Gastroesophageal sphincter (tissue), 4 donors: ENCODE measurements at regions not wholly inside any gene's neighbourhood (a gene's known extent, or its start where the extent isn't known, plus 50 kb on each side); places are given as distances from the start of the nearest gene placed in this dataset.

Experiments used
- ATAC-seq: fragments of 150-250 bp; one replicate; pipeline ENCODE4 v1.9.1; 2016; ENCODE audit warnings: mild to moderate bottlenecking, moderate library complexity
- H3K27ac ChIP-seq, 4 donors: fragments of 200-600 bp; sonication (generic) in 3 of 4; 1 replicate in 3 of 4; 2 replicates in 1 of 4; pipeline ENCODE4 v1.5.1; 2016 to 2019
- H3K27me3 ChIP-seq: fragments of 200-600 bp; sonication (generic); one replicate; pipeline ENCODE4 v1.5.1; 2019
- H3K36me3 ChIP-seq, 2 donors: fragments of 200-600 bp; sonication (generic); one replicate each; pipeline ENCODE4 v1.5.1; 2019; ENCODE audit warnings: control low read depth in 1 of 2
- H3K4me1 ChIP-seq, 3 donors: fragments of 200-600 bp; sonication (generic); 1 replicate in 2 of 3; 2 replicates in 1 of 3; pipeline ENCODE4 v1.5.1; 2016 to 2019; ENCODE audit warnings: control low read depth in 2 of 3
- H3K4me3 ChIP-seq, 2 donors: fragments of 200-600 bp; sonication (generic); one replicate each; pipeline ENCODE4 v1.5.1; 2019; ENCODE audit warnings: mild to moderate bottlenecking in 1 of 2, moderate library complexity in 1 of 2
- H3K9me3 ChIP-seq, 3 donors: fragments of 200-600 bp; sonication (generic); one replicate each; pipeline ENCODE4 v1.5.1; 2017 to 2019; ENCODE audit warnings: control low read depth in 2 of 3
- CTCF ChIP-seq, 4 experiments: fragments of 200-600 bp in 2 of 4; fragments of 450-650 bp in 2 of 4; sonication (generic) in 1 of 4; IDR thresholded peaks; one replicate each; pipeline ENCODE4 v1.5.1; 2017 to 2019; ENCODE audit warnings: antibody characterized with exemption in 4 of 4, mild to moderate bottlenecking in 2 of 4, moderate library complexity in 2 of 4
- EP300 ChIP-seq: sonication (generic); formaldehyde crosslinking; IDR thresholded peaks from one replicate; pipeline ENCODE4 v1.6.1; 2017; ENCODE audit warnings: antibody characterized with exemption, mild to moderate bottlenecking
- POLR2A ChIP-seq, 2 donors: fragments of 450-650 bp; IDR thresholded peaks; one replicate each; pipeline ENCODE4 v1.6.1; 2017; ENCODE audit warnings: antibody characterized with exemption in 2 of 2, mild to moderate bottlenecking in 2 of 2, moderate library complexity in 1 of 2
- POLR2AphosphoS5 ChIP-seq: sonication (generic); formaldehyde crosslinking; IDR thresholded peaks from one replicate; pipeline ENCODE4 v1.6.1; 2017; ENCODE audit warnings: antibody characterized with exemption
- WGBS, 2 donors: methylation state at CpG; one replicate each; pipeline ENCODE4 v1.1.5; 2018; ENCODE audit warnings: low coverage in 1 of 2; 5-methylcytosine and 5-hydroxymethylcytosine counted together

GRCh38 chr15:47334805-47335535 is 382.3 kb upstream of the SEMA6D start:
- H3K4me1 ChIP-seq = peaks cover 0 to 7% (median 0%) of the 10 kb centered on the region in 3 donors
- no peaks in the 10 kb centered on the region for H3K36me3 ChIP-seq
- 83 to 100% methylated on average over 2 to 3 of the region's 3 CpGs for WGBS, 2 donors
- no peaks in the 10 kb centered on the region for H3K27me3 ChIP-seq
- no peak overlapping the region for H3K4me3 ChIP-seq
- no peak overlapping the region for H3K27ac ChIP-seq
- ATAC-seq = no peak
- no peak for TF ChIP-seq CTCF (IDR thresholded peaks at IDR 0.05)
- TF ChIP-seq POLR2AphosphoS5 = no peak
- TF ChIP-seq EP300 = no peak
- TF ChIP-seq POLR2A (IDR thresholded peaks at IDR 0.05) = no peak
- H3K9me3 ChIP-seq = no peaks in the 10 kb centered on the region

GRCh38 chr15:47337106-47337505 is 380.2 kb upstream of the SEMA6D start:
- ATAC-seq = no peak
- H3K4me1 ChIP-seq = peaks cover 0 to 6% (median 0%) of the 10 kb centered on the region in 3 donors

GRCh38 chr15:47337836-47338235 is 379.5 kb upstream of the SEMA6D start:
- Histone ChIP-seq H3K9me3 (no peaks in the 10 kb centered on the region), H3K36me3 (no peaks in the 10 kb centered on the region), H3K4me1 (peaks cover 0 to 5% (median 0%) of the 10 kb centered on the region in 3 donors), H3K4me3 (no peak overlapping the region), H3K27me3 (no peaks in the 10 kb centered on the region), H3K27ac (no peak overlapping the region)
- 83 to 93% methylated on average over 3 of the region's 4 CpGs for WGBS, 2 donors
- ATAC-seq = no peak
- TF ChIP-seq POLR2AphosphoS5 (no peak), CTCF (IDR thresholded peaks at IDR 0.05) (no peak), POLR2A (IDR thresholded peaks at IDR 0.05) (no peak), EP300 (no peak)

More at GRCh38 chr15:47337106-47337505, 380.2 kb upstream of the SEMA6D start:
- no peaks in the 10 kb centered on the region for H3K9me3 ChIP-seq
- 67 to 100% methylated on average over 1 to 2 of the region's 2 CpGs for WGBS, 2 donors
- H3K27ac ChIP-seq = no peak overlapping the region
- TF ChIP-seq EP300 (no peak), POLR2A (IDR thresholded peaks at IDR 0.05) (no peak)
- H3K27me3 ChIP-seq = no peaks in the 10 kb centered on the region
- no peak overlapping the region for H3K4me3 ChIP-seq
- H3K36me3 ChIP-seq = no peaks in the 10 kb centered on the region

GRCh38 chr15:47338771-47339170 is 378.5 kb upstream of the SEMA6D start:
- no peak overlapping the region for H3K27ac ChIP-seq
- peaks cover 0 to 5% (median 0%) of the 10 kb centered on the region in 3 donors for H3K4me1 ChIP-seq
- ATAC-seq = no peak
- TF ChIP-seq CTCF (IDR thresholded peaks at IDR 0.05) (no peak), POLR2AphosphoS5 (no peak), POLR2A (IDR thresholded peaks at IDR 0.05) (no peak), EP300 (no peak)
- H3K27me3 ChIP-seq = no peaks in the 10 kb centered on the region
- no peaks in the 10 kb centered on the region for H3K36me3 ChIP-seq
- H3K4me3 ChIP-seq = no peak overlapping the region
- 95 to 100% methylated on average over 1 to 3 of the region's 3 CpGs for WGBS, 2 donors
- H3K9me3 ChIP-seq = no peaks in the 10 kb centered on the region

- Histone ChIP-seq H3K36me3 (no peaks in the 10 kb centered on the region), H3K27me3 (no peaks in the 10 kb centered on the region), H3K9me3 (no peaks in the 10 kb centered on the region), H3K27ac (no peak overlapping the region), H3K4me1 (peaks cover 0 to 5% (median 0%) of the 10 kb centered on the region in 3 donors), H3K4me3 (no peak overlapping the region)
- ATAC-seq = no peak
- TF ChIP-seq POLR2AphosphoS5 (no peak), CTCF (IDR thresholded peaks at IDR 0.05) (no peak), POLR2A (IDR thresholded peaks at IDR 0.05) (no peak), EP300 (no peak)
- 52 to 79% methylated on average over 3 to 4 of the region's 4 CpGs for whole genome bisulfite sequencing, 2 donors
Measured at GRCh38 chr15:47339800-47340570, 377.3 kb upstream of the SEMA6D start.
